Kidney (tissue), 13 donors: ENCODE measurements at regions not wholly inside any gene's neighbourhood (a gene's known extent, or its start where the extent isn't known, plus 50 kb on each side); places are given as distances from the start of the nearest gene placed in this dataset.

Experiments
- DNase-seq, 5 donors: peaks; one replicate each; pipeline ENCODE4 v3.0.0-alpha.2; 2013 to 2020
- FAIRE-seq: peaks from 2 replicates; lab custom pipeline; 2012; peaks lifted over from hg19 to GRCh38; lab: Jason Lieb, UNC
- H3K27ac ChIP-seq, 2 donors: one replicate each; pipeline ENCODE4 v1.7.0; 2013; ENCODE audit warnings: low read depth in 2 of 2, low read length in 2 of 2, inconsistent platforms in 1 of 2
- H3K27me3 ChIP-seq: one replicate; pipeline ENCODE4 v1.7.1; 2013; ENCODE audit warnings: low read length, inconsistent platforms; ENCODE audit not compliant: control insufficient read depth, insufficient read depth
- H3K36me3 ChIP-seq, 3 donors: one replicate each; pipeline versions ENCODE4 v1.7.0 to v1.7.1; 2013; ENCODE audit warnings: low read length in 3 of 3, control low read depth in 1 of 3, inconsistent platforms in 1 of 3; ENCODE audit not compliant: insufficient read depth in 3 of 3, control insufficient read depth in 2 of 3
- H3K4me1 ChIP-seq, 3 donors: one replicate each; pipeline versions ENCODE4 v1.7.0 to v1.7.1; 2013; ENCODE audit warnings: low read length in 3 of 3, inconsistent platforms in 1 of 3, low read depth in 1 of 3; ENCODE audit not compliant: control insufficient read depth in 2 of 3, insufficient read depth in 2 of 3
- H3K4me3 ChIP-seq, 3 donors: one replicate each; pipeline versions ENCODE4 v1.7.0 to v1.8.1; 2013; ENCODE audit warnings: low read length in 3 of 3, control low read depth in 1 of 3, inconsistent platforms in 1 of 3
- H3K9ac ChIP-seq, 3 donors: one replicate each; pipeline versions ENCODE4 v1.7.0 to v1.7.1; 2013; ENCODE audit warnings: low read length in 3 of 3, control low read depth in 1 of 3, inconsistent platforms in 1 of 3
- H3K9me3 ChIP-seq, 3 donors: one replicate each; pipeline versions ENCODE4 v1.7.0 to v1.7.1; 2013; ENCODE audit warnings: low read length in 3 of 3, control low read depth in 1 of 3, inconsistent platforms in 1 of 3; ENCODE audit not compliant: control insufficient read depth in 2 of 3, insufficient read depth in 1 of 3
- CTCF ChIP-seq: IDR thresholded peaks from 3 replicates; pipeline ENCODE4 v1.5.1; 2012; ENCODE audit warnings: mild to moderate bottlenecking, moderate library complexity, borderline replicate concordance; ENCODE audit not compliant: insufficient read depth; ENCODE audit errors: extremely low read depth
- intact Hi-C: fragments of 100-400 bp; cut with DNase I; formaldehyde crosslinking; loops from one replicate; pipeline ENCODE4 v1.11.1; 2022
- donor health status: control.
- donor health status: control.
- donor health status: control.
- donor health status: control.
- donor health status: control.
- donor health status: DM: yes; HTN: yes; CAD: no.
- donor health status: Normal renal cell carcinoma (clear cell type).

GRCh38 chr4:154164931-154165839 lies 326.4 kb downstream of the DCHS2 start:
- no peaks in the 10 kb centered on the region for H3K9me3 ChIP-seq
- FAIRE-seq: no peak
- no peak overlapping the region for H3K4me3 ChIP-seq
- no peaks in the 10 kb centered on the region for H3K36me3 ChIP-seq
- intact Hi-C loops: no loop called here
- no peak overlapping the region for H3K9ac ChIP-seq
- no peak for DNase-seq
- no peaks in the 10 kb centered on the region for H3K27me3 ChIP-seq
- H3K4me1 ChIP-seq: no peaks in the 10 kb centered on the region
- H3K27ac ChIP-seq: no peak overlapping the region
- TF ChIP-seq CTCF: no peak

GRCh38 chr4:154160519-154161301 lies 330.9 kb downstream of the DCHS2 start:
- no peaks in the 10 kb centered on the region for H3K9me3 ChIP-seq
- H3K4me1 ChIP-seq: no peaks in the 10 kb centered on the region
- FAIRE-seq (no peak), DNase-seq (peak in 2 of 5 donors; percentile 19 to 42)
- intact Hi-C loops: no loop called here
- no peak overlapping the region for H3K4me3 ChIP-seq
- no peaks in the 10 kb centered on the region for H3K36me3 ChIP-seq
- H3K9ac ChIP-seq: no peak overlapping the region
- no peak for TF ChIP-seq CTCF
- no peak overlapping the region for H3K27ac ChIP-seq
- H3K27me3 ChIP-seq: no peaks in the 10 kb centered on the region

- no peaks in the 10 kb centered on the region for H3K4me1 ChIP-seq
- H3K27ac ChIP-seq: no peak overlapping the region
- H3K9ac ChIP-seq: no peak overlapping the region
- no peaks in the 10 kb centered on the region for H3K9me3 ChIP-seq
- DNase-seq (no peak), FAIRE-seq (no peak)
- H3K36me3 ChIP-seq: no peaks in the 10 kb centered on the region
- H3K4me3 ChIP-seq: no peak overlapping the region
- intact Hi-C loops: no loop called here
- no peaks in the 10 kb centered on the region for H3K27me3 ChIP-seq
- no peak for TF ChIP-seq CTCF
These were observed 333.0 kb downstream of the DCHS2 start for GRCh38 chr4:154158361-154159155.
